ENCODE measurements at regions not wholly inside any gene's neighbourhood (a gene's known extent, or its start where the extent isn't known, plus 50 kb on each side); places are given as distances from the start of the nearest gene placed in this dataset.

GRCh38 chr6:119566546-119567260 lies 217.1 kb upstream of the MAN1A1 start (continued):
- TF ChIP-seq HINFP (tag; conservative IDR thresholded peaks at IDR 0.05; ENCODE audit: low read depth) (no peak), JUND (IDR thresholded peaks at IDR 0.05; ENCODE audit: borderline replicate concordance, low read depth, low read length) (no peak), JUND (tag; IDR thresholded peaks at IDR 0.05; ENCODE audit: borderline replicate concordance, low read depth, low read length) (peak; percentile 27; the same call in 1 of the 3 replicates), ZNF239 (CRISPR knock-in tag; IDR thresholded peaks at IDR 0.05) (no peak), ZNF121 (CRISPR knock-in tag; conservative IDR thresholded peaks at IDR 0.05) (no peak), PTBP1 (IDR thresholded peaks at IDR 0.05; ENCODE audit: low read depth, low read length) (no peak), SRSF9 (IDR thresholded peaks at IDR 0.05; ENCODE audit: borderline replicate concordance, low read depth, low read length) (no peak), NCOA6 (IDR thresholded peaks at IDR 0.05) (no peak), ZNF644 (tag; IDR thresholded peaks at IDR 0.05; ENCODE audit: low read depth) (no peak), NONO (IDR thresholded peaks at IDR 0.05; ENCODE audit: low read depth in 2 of 2, low read length in 1 of 2) (no peak), ATF7 (IDR thresholded peaks at IDR 0.05) (peak; percentile 59; the same call in 1 of the 2 replicates), RBBP5 (IDR thresholded peaks at IDR 0.05; ENCODE audit: borderline replicate concordance, insufficient read depth, low read length, poor library complexity, severe bottlenecking) (no peak), PYGO2 (tag; IDR thresholded peaks at IDR 0.05) (no peak), ZNF212 (CRISPR knock-in tag; IDR thresholded peaks at IDR 0.05) (no peak), NEUROD1 (IDR thresholded peaks at IDR 0.05; ENCODE audit: borderline replicate concordance, low read depth, low read length, partially characterized antibody) (no peak)
- TF ChIP-seq, protein P1, sequence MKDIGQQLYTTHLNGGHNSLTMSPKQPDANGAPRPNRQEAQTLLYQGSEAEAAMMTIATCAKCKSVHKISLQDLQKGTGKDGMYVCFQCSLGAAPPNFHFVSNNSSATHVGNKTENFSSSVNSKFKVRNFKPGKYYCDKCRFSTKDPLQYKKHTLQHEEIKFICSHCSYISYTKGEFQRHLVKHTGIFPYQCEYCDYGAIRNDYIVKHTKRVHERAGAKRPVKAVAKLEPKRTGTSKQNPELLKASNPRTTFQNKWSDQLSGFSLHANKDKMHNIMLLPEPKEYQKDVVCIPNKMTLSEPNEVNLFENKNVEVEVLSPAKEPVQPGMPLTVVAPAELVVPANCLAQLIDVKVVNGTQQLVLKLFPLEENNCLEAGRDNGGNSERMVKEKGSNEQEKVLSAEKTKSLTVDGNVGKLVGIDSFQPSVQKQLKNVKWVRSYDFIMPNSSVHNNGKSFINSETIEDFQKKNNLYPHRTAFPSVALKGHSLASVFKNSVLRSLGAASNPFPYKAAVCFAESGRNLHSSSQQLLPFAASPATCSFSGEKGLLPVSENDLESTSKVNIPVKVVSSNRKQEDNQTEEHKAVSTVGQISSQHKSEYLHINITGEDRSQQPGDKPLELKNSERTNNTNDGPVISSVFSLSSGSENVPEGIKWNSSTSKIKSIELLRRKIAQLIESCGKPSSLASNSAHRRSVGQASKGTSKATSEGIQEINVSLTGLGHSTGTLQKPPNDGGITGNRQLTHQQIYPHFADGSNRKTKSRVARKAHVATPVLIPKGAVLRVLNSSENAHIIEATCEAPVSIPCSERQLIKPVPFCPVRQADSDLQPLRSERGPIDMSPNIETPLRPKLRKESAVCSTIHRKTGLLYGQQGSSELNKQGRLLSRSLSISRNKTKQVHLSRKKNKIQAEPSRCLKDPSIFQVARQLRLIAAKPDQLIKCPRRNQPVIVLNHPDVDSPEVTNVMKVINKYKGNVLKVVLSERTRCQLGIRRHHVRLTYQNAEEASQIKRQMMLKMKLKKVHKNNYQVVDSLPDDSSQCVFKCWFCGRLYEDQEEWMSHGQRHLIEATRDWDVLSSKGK (CRISPR knock-in tag; IDR thresholded peaks at IDR 0.05), result no peak
- TF ChIP-seq, protein P2, sequence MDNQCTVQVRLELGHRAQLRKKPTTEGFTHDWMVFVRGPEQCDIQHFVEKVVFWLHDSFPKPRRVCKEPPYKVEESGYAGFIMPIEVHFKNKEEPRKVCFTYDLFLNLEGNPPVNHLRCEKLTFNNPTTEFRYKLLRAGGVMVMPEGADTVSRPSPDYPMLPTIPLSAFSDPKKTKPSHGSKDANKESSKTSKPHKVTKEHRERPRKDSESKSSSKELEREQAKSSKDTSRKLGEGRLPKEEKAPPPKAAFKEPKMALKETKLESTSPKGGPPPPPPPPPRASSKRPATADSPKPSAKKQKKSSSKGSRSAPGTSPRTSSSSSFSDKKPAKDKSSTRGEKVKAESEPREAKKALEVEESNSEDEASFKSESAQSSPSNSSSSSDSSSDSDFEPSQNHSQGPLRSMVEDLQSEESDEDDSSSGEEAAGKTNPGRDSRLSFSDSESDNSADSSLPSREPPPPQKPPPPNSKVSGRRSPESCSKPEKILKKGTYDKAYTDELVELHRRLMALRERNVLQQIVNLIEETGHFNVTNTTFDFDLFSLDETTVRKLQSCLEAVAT (IDR thresholded peaks at IDR 0.05), result no peak
- TF ChIP-seq, protein P3, sequence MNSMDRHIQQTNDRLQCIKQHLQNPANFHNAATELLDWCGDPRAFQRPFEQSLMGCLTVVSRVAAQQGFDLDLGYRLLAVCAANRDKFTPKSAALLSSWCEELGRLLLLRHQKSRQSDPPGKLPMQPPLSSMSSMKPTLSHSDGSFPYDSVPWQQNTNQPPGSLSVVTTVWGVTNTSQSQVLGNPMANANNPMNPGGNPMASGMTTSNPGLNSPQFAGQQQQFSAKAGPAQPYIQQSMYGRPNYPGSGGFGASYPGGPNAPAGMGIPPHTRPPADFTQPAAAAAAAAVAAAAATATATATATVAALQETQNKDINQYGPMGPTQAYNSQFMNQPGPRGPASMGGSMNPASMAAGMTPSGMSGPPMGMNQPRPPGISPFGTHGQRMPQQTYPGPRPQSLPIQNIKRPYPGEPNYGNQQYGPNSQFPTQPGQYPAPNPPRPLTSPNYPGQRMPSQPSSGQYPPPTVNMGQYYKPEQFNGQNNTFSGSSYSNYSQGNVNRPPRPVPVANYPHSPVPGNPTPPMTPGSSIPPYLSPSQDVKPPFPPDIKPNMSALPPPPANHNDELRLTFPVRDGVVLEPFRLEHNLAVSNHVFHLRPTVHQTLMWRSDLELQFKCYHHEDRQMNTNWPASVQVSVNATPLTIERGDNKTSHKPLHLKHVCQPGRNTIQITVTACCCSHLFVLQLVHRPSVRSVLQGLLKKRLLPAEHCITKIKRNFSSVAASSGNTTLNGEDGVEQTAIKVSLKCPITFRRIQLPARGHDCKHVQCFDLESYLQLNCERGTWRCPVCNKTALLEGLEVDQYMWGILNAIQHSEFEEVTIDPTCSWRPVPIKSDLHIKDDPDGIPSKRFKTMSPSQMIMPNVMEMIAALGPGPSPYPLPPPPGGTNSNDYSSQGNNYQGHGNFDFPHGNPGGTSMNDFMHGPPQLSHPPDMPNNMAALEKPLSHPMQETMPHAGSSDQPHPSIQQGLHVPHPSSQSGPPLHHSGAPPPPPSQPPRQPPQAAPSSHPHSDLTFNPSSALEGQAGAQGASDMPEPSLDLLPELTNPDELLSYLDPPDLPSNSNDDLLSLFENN (IDR thresholded peaks at IDR 0.05; ENCODE audit: low read depth in 2 of 2, low read length in 2 of 2), result no peak
